ENCODE measurements at regions not wholly inside any gene's neighbourhood (a gene's known extent, or its start where the extent isn't known, plus 50 kb on each side); places are given as distances from the start of the nearest gene placed in this dataset.
A peak's percentile ranks its signal among the peaks of the same experiment; 100 is the strongest.
"Not testable (repeated sequence)": the region's sequence is repeated elsewhere in the genome, so short reads cannot be mapped to it uniquely, and the experiment has no call there.

DNA sequence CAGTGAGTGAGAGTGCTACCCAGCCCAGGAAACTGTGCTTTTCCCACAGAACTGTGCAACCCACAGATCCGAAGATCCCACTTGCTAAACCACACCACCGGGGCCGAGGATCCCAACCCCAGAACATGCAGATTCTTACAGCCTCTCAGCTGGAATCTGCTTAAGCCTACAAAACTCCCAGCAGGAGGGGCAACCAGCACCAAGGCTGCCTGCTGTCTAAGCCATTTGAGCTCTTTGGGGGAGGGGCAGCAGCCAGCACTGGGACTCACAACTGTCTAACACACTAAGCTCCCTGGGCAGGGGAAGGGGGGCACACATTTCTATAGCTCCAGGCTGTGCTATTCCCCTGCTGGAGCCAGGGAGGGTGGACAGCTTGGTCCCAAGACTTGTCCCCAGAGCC is 529.9 kb downstream of the XPNPEP1 start:
- DNase-seq = no peak

DNA sequence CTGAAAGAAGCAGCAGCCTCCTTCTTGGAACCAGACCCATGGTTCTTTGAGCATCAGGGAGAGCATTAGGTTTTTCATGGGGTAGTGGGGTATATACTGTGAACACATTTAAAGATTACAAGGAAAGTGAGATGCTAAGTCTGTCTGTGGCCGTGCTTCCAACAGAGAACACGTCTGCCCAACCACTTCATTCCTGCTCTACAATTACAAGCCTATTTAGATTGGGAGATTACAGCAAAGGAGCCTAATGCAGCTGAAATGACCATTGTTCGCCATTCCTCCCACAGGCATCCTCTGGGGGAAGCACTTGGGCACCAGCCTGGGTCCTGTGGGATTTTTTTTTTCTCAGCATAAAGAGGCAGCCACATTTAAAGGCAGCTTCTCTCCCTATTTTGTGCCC is 536.4 kb downstream of the XPNPEP1 start:
- no peak for DNase-seq

DNA sequence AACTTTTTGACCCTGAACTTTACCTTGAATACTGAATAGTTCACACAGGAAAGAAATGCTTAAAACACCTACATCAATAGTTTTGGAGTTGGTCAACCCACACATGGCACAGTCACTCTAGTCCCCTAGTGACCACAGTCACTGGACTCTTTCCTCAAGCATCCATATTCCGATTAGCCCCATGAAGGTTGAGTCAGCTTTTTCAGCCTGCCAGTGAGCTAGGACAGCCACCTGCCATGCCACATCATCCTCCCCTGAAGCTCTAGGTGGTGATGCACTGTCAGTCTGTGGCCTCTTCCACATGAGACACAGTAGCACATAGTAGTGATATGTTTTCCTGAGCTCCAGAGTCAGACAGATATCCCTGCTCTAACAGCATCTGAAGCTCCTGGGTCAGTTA is 537.2 kb downstream of the XPNPEP1 start:
- no peak for DNase-seq

DNA sequence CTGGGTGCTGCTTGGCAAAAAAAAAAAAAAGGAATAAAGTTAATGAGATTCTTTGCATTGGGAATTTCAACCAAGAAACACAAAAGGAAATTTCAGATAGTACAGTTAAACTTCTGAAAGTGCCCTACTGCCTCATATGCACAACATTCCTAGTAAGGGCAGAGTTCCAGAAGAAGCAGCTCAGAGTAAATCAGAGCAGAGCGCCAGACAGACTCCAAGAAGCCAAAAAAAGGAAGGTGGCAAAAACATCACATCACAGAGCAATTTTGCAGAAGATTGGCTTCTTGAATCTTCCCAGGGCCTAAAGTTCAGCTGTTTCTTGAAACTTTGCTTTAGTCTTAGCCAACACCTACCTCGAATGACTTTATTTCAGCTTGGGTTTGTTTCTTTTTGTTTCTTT is 544.1 kb downstream of the XPNPEP1 start:
- DNase-seq = no peak

DNA sequence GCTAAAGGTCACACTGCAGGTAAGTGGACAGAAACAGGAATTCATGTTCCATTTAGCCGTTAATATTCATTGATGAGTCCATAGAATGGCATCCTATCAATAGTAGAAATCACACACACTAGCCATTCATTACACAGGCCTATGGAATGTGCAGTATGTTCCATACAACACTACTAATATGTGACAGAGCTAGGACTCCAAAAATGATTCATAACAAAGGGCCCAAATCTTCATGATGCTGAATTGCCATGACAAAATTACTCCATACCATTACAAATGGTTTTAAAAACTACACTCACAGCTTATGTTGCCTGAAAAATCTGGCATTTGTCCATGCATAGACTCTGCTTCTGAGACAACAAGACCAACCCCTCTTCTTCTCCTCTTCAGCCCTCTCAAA is 549.1 kb downstream of the XPNPEP1 start:
- DNase-seq = peak; percentile 74

DNA sequence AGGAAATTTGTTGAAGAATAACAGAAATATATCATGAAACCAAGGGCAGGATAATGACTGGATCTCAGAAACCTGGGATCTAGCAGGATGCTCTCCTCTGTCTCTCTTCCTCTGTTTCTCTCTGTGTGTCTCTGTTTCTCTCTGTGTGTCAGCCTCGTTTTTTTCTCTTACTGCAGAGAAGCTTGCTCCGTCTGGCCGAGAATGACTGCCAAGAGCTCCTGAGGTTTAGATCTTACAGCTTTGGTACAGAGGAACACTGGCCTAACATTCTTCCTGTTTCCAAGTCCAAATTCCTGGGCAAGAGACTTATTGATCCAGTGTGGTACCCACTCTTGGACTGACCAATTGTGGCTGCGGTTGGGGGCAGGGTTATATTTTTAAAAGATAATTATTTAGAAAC is 564.0 kb downstream of the XPNPEP1 start:
- DNase-seq = no peak

DNA sequence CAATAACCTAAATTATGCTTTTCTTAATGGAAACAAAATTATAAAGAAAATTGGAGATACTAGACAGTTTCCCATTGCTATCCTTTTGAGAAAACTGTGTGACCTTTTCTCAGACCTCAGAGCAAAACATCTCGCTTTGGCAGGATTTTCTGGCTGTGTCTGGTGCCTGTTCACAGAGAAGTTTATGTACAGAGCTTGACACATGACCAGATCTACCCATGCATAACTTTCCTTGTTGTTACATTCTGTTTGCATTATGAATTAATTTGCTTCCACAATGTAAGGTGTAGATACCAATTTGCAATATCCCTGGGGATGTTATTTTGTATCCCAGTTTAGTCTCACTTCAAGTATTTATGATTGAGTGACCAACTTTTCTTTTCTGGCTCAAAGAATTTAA is 565.0 kb downstream of the XPNPEP1 start:
- DNase-seq = no peak

DNA sequence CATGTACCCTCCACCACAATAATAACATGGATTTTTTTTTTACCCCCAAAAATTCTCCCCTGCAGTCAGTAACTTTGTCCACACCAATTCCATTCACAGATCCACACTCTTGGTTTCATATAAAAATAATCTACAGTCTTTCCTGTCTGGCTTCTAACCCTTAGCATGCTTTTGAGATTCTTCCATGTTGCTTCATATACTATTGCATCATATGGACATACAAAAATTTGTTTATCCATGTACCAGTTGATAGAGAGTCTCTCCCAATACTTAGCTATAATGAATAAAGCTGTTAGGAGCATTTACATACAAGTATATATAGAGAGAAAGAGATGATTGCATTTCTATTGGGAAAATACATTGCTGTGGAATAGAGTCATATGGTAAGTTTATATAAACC is 575.0 kb downstream of the XPNPEP1 start:
- no peak for DNase-seq

DNA sequence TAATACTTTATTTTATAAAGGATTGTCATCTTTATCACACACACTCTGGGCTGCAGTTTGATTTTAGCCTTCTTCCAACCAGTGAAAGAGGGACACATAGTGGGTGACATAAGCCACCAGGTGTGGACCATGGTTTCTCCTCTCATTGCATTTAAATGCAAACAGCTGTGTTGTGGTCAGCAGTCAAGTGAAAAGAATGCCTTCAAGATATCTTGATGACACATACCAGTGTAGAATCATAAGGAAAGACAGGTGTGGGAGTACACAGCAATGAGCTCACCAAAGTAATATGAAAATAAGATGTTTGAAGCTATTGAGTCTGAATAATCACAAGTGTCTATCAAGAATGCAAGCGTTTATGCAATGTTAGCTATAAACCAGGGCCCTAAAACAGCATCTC is 580.0 kb downstream of the XPNPEP1 start:
- no peak for DNase-seq

DNA sequence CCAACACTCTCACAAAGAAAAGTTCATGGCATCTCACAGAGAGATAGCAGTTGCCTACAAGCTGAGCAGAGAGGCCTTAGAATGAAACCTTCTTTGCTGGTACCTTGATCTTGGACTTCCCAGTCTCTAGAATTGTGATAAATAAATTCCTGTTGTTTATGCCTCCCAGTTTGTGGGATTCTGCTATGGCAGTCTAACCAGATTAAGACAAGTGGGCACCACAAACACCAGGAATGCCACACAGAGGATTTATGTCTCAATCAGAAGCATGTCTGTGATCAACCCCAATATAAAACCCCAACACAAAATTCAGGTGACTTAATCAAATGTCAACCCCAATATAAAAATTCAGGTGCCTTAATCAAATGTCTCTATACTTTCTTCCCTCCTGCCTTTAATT is 581.3 kb downstream of the XPNPEP1 start:
- DNase-seq = no peak

DNA sequence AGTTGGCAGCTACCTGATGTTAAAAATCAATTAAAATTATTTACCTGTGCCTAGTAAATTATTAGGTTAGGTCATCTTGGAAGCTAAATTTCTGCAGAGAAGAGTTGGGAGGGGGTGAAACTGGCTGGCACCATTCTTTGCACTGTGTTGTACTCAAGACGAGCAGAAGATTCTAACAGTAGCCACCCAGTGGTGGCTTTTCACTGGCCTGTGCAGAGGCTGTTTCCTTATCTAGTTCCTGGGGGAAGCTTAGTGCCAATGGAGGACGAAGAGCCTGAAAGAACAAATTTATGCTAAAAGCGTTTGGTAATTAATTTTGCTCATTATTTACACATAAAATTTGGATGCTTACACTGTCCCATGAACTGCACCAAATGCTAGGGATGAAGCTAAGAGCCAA is 595.3 kb downstream of the XPNPEP1 start:
- DNase-seq = no peak

DNA sequence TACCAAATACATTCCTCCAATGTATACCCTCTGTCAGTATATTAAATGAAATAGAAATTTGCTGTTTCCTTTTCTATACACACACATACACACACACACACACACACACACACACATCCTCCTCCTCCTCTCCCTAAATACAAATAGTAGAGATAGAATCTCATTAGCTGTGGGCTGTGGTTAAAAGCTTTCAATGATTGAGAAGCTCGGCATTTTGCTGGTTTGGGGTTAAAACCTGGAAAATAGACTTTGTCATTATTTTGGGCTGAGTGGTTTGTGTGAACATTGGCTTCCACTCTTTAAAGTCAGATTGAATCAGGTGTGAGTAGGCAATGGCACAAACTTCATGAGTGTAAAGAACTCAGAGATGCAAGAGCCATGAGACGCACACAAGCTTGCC is 596.0 kb downstream of the XPNPEP1 start:
- no peak for DNase-seq

DNA sequence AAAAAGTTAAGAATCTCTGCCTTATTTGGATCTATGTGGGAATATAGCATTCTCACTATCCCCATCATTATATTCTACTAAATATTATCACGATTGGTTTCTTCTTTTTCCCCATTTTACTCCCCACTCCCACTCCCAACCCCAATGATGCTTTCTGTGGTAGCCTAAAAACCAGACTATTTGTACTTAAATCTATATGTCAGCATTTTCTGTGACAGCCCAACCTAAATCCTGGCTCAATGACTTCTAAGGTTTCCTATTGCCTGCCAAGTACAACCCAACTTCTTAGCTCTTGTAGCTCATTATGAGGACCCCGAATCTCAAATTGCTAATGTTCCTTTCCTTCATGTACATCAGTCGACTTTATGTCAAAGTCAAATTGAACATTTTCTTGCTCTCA is 598.6 kb downstream of the XPNPEP1 start:
- DNase-seq = no peak

DNA sequence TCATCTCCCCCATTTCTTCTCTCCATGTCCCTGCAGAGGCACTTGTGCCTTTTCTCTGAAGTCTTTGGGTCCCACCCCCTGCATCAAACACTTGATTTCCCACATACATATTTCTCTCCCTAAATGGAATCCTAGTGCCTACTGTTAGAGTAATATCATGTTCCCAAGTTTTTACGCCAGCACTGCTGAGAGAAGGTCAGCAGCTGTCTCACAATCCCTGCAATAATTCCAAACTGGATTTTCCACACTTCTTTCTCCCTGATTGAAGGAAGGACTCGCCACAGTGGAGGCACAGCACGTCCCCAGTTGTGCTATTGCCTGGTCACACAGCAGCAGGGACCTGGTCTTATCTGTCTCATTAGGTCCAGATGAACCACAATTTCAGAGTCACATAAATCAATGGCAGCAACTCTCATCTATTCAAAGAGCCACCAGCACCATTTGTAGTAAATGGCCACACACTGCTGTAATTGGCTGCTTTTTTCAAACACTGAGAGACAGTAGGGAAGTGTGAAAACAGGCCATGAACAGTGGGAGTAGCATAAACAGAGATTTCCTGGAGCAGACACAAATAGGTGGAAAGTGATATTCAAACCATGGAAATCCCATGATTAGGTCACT is 605.5 kb downstream of the XPNPEP1 start:
- DNase-seq = no peak

DNA sequence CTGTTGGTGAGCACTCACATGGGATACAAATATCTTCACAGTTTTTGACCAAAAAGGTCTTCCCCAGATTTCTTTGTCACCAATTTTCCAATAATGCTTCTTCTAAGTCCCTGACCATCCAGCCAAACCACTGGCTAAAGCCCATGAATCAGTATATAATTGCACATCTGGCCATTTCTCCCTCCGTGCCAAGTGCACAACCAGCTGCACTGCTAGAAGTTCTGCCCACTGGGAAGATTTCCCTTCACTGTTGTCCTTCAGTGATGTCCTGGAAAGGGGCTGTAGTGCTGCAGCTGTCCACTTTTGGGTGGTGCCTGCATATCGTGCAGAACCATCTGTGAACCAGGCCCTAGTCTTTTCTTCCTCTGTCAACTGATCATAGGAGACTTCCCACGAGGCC is 609.3 kb downstream of the XPNPEP1 start:
- DNase-seq = not testable (repeated sequence)

DNA sequence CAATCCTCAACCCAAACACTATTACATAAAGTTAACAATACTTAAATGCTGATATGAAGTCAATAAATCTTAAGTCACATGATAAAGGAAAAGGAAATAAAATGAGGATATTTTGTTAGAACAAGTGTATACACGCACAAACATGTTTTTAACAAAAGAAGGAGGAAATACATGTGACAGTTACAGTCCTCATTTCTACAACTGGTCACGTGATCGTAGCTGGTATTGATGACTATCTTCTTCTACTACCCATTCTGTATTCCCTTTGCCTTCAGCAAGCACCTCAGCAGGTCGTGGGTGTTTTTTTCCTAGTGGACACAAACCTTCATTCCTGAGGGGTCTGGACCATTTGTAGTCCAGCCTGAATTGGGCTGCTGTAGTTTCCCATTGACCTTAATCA is 610.8 kb downstream of the XPNPEP1 start:
- not testable (repeated sequence) for DNase-seq

DNA sequence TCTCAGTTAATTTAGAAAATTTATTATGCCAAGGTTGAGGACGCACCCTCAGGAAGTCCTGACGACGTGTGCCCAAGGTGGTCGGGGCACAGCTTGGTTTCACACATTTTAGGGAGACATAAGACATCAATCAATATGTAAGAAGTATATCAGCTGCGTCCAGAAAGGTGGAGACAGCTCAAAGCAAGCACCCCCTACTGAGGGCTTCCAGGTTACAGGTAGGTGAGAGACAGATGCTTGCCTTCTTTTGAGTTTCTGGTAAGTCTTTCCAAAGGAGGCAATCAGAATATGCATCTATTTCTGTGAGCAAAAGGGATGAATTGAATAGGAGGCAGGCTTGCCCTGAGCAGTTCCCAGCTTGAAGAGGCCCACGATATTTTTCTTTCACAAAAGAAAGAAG is 614.3 kb downstream of the XPNPEP1 start:
- no peak for DNase-seq

DNA sequence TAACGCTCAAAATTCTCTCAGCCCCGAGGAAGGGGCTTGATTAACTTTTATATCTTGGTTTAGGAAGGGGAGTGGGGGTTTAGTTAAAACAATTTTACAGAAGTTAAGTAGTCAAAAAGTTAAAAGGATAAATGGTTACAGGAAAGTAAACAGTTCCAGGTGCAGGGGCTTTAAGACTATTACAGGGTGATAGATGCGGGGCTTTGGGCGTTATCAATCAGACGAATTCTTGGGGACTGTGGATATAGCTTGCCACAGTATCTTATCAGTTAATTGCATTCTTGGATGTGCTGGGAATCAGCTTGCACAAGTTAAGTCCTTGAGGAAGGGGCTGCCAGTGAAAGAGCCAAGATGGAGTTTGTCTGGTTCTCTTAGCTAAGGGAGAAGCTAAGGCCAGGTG is 616.2 kb downstream of the XPNPEP1 start:
- DNase-seq = not testable (repeated sequence)

DNA sequence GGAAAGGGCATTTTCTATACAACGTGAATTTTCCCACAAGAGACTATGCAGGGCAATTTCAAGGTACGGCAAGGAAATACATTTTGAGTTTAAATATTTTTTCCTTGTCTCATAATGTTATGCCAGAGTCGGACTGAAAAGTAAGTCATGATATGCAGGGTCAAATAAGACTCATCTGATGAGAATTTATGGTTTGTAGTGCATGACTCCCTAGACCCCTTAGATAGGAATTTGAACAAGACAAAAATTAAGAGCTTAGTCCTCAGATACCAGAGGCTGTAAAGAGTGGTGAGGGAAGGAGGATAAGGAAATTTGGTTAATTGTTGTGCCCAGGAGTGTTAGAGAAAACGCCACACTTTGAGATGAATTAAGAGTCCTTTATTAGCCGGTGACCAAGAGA is 616.6 kb downstream of the XPNPEP1 start:
- no peak for DNase-seq

DNA sequence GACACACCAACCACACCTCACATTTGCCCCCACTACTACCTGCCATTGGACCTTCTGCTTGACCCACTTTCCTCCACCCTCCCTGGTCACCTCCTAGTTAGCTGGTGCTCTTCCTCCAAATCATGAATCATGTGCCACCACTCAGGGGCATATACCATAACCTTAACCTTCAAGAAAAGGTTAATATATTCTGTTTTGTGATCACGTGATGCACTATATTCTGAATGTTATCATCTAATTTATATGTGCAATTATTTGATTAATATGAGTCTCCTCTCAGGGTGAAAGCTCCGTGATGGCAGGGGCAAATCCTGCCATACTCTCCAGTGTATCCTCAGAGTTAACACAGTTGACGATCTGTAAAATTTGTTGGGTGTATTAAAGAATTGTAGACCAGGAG is 635.5 kb downstream of the XPNPEP1 start:
- DNase-seq = no peak

DNA sequence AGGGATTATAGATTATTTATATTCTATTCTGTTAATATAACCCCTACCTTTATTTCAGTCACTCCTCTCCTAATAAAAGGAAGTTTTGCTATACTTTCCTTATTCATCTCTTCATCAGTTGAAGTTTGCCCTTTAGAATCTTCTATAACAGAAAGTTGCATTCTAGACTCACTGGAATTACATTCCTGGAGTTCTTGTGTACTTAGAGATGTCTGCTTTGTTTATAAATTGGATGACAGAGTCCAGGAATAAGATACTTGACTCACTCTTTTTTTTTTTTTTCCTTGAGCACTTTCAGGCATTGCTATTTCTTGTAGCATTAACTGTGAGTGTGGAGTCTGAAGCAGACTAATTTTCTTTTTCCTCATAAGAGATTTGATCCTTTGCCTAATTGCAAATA is 640.8 kb downstream of the XPNPEP1 start:
- peak; percentile 65 for DNase-seq

DNA sequence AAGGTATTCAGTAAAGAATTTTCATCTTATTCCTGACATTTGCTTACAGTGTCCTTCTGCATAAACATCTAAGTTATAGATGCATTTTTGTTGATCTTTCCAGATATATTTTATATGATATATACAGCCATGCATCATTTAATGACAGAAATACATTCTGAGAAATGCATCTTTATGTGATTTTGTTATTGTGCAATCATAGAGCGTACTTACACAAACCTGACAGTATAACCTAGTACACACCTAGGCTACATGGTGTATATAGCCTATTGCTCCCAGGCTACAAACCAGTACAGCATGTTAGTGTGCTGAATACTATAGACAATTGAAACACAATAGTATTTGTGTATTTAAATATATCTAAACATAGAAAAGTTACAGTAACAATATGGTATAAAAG is 642.0 kb downstream of the XPNPEP1 start:
- no peak for DNase-seq

DNA sequence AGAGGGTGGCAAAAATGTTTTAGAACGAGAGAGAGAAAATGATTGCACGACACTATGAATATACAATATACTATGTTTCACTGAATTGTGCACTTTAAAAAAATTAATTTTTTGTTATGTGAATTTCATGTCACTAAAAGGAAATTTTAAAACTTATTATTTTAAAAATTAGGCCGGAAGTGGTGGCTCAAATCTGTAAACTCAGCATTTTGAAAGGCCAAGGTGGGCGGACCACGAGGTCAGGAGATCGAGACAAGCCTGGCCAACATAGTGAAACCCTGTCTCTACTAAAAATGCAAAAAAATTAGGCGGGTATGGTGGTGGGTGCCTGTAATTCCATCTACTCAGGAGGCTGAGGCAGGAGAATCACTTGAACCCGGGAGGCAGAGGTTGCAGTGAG is 642.5 kb downstream of the XPNPEP1 start:
- DNase-seq = no peak

DNA sequence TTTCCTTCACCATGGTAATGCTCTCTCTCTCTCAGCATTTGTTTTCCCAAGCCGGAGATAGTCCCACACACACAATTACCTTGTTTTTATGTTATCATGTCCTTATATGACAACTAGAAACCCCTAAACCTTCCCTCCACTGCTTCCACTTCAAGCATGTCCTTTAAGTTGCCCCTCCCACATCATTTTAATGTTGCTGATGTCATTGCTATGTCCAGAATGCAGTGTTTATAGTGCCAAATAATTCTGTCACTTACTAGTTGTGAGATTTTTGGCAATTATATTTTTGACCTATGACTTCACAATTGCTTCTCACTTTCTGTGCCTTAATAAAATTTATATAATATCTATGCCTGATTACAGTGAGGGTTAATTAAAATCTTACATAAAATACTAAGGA is 645.9 kb downstream of the XPNPEP1 start:
- peak; percentile 4 for DNase-seq

DNA sequence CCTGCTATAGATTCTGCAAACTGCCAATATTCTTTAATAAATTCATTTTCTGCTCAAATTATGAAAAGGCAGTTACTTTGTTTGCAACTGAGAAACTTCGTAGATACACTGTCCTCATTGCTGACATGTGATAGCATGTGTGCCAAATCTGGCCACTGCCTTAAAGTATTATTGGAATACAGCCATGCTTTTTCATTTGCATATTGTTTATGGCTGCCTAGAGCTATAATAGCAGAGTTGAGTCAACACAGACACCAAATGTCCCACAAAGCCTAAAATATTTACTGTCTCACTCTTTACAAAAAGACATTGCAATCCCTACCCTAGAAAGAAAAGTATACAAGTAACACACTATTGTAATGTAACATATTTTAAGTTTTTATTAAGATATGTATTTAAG is 647.4 kb downstream of the XPNPEP1 start:
- no peak for DNase-seq

DNA sequence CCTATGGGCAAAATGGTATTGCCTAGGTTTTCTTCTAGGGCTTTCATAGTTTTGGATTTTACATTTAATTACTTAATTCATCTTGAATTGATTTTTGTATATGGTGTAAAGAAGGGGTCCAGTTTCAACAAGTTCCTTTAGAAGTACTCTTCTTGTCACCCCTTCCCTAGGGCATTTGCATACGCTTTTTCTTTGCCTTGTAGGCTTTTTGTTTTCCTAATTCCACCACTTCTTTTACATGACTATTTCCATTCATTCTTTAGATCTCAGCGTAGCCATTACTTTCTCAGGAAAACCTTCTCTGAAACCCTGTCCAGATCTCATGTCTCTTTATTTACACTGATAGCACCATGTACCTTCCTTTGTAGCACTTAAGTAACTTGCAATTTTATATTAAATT is 648.6 kb downstream of the XPNPEP1 start:
- no peak for DNase-seq
